GM19324 (cell line): ENCODE measurements at regions not wholly inside any gene's neighbourhood (a gene's known extent, or its start where the extent isn't known, plus 50 kb on each side); places are given as distances from the start of the nearest gene placed in this dataset.
"Not testable (repeated sequence)": the region's sequence is repeated elsewhere in the genome, so short reads cannot be mapped to it uniquely, and the experiment has no call there.

Experiments
- ATAC-seq: cut with Tn5 transposase; IDR thresholded peaks from one replicate; pipeline ENCODE4 v1.9.1; 2021; ENCODE audit warnings: mild to moderate bottlenecking, moderate library complexity; ENCODE audit not compliant: unreplicated experiment, low FRiP score

DNA sequence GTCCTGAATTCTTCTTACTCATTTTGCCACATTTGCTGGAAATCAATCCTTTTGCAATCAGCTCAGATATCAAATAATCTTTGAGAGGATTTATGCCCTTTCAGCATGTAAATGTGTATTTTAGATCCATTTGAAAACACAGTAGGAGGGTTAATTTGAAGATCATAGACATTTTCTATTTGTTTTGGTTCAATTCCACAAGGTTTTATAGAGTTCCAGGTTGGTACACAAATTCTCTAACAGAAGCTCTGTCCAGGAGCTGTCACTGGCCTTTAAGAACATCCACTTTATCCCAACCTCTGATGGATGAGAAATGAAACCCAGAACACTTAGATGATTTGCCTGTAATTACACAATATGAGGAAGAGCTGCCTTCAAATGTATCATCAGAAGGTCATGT lies 157.3 kb upstream of the CHAC2 start:
- ATAC-seq = no peak

DNA sequence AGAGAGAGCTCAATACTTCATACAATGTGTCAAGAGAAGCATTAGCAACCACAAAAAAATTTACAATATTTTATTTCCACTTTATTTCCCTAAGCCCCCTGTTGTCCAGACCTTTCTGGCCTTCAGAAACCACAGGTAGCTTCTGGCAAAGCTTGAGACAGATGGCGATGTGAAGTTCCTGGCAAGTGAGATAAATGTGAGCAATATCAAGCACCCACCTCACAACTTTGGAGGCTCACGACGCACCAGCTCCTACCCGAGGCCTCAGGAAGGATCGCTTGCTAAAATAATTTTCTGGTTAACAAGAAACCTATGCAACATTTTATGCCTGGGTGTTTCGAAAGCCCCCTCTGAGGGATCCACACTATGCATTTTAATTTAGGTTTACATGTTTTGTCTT lies 158.1 kb upstream of the CHAC2 start:
- no peak for ATAC-seq

DNA sequence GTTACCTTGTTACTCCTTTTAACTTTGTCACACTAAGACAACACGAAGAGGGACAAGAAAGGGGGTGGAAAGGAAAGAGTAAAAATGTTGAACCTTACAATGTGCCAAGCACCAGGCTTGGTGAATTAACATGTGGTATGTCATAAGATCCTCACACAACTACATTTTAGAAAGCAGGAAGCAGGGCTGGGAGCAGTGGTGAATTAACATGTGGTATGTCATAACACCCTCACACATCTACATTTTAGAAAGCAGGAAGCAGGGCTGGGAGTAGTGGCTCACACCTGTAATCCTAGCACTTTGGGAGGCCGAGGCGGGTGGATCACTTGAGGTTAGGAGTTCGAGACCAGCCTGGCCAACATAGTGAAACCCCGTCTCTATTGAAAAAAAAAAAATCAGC lies 159.3 kb upstream of the CHAC2 start:
- no peak for ATAC-seq

DNA sequence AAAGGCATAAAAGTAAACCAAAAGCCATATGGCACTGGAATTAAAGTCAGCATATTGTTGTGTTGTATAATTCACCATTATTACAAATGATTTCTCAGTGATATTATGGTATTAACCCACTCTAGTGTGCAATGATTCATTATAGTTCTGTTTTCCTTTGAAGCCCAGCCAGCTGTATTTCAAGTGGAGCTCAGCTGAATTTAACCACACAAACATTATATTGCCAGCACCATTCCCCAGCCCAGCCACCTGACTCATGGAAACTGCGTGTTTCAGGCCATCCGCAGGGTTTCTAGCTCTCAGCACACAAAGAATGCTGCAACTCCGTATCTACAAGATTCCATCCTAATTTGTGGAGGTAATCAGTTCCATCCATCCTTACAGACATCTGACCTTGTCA lies 166.8 kb upstream of the CHAC2 start:
- no peak for ATAC-seq

DNA sequence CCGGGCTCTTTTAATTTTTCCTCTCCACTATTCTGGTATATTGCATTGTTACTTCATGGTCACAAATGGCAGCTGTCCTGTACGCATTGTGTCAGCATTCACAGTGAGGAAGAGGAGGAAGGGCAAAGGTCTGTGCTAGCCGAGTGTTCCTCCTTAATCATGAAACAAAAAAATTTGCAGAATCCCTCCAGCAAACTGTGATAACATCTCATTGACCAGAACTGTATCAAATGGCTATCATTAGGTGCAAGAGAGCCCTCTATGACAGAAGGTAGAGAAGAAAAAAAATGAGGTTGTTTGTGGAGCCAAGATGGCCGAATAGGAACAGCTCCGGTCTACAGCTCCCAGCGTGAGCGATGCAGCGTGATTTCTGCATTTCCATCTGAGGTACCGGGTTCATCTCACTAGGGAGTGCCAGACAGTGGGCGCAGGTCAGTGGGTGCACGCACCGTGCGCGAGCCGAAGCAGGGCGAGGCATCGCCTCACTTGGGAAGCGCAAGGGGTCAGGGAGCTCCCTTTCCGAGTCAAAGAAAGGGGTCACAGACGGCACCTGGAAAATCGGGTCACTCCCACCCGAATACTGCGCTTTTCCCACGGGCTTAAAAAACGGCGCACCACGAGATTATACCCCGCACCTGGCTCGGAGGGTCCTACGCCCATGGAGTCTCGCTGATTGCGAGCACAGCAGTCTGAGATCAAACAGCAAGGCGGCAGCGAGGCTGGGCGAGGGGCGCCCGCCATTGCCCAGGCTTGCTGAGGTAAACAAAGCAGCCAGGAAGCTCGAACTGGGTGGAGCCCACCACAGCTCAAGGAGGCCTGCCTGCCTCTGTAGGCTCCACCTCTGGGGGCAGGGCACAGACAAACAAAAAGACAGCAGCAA lies 180.6 kb upstream of the CHAC2 start:
- ATAC-seq = not testable (repeated sequence)

DNA sequence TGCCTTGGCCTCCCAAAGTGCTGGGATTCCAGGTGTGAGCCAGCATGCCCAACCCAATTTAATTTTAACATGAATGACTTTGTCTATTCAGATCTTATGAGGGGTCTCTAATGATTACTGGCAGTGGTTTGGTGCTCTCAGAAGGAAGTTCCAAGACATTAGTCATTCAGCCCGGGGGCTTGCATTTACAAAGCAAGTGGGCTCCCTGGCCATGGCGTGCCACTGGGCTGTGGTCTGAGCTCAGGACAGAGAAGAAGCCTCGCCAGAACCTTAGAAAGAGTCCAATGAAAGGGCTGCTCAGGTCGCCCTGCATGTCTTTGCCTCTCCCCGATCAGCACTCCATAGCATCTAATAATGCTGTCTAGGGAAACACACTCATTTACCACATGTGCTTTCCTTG lies 182.6 kb upstream of the CHAC2 start:
- ATAC-seq = no peak

DNA sequence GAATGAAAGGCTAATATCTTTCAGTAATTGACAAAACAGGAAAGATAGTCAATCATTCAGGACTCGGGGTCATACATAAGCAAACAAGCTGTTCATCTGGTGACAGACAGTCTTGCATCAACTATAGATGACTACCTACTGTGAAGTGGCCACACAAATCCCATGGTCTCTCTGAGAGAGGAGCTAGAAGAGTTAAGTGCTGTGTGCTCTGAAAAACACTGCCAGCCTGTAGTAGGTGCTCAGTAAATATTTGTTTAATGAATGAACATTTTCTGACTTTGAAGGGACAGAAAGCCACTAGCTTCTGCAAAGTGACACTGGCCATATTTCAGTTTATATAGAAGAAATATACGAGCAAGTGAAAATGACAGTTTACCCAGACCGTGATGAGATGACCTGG lies 184.0 kb upstream of the CHAC2 start:
- no peak for ATAC-seq

DNA sequence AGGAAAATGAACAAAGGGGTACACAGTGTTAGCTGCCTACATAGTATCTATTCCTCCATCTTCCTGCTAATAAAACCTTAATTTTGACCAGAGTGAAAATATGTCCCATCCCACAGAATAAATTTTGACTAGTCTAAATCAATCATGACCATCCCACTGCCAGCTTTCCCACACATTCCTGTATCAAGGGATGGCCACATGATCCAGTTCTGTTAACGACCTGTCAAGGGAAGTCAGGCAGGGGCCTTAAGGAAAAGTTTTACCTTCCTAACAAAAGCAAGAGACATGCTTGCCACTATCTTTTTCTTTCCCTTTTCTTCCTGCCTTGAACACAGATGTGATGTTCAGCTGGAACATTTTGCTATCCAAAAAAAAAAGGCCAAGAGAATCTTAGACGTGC lies 185.0 kb upstream of the CHAC2 start:
- no peak for ATAC-seq

DNA sequence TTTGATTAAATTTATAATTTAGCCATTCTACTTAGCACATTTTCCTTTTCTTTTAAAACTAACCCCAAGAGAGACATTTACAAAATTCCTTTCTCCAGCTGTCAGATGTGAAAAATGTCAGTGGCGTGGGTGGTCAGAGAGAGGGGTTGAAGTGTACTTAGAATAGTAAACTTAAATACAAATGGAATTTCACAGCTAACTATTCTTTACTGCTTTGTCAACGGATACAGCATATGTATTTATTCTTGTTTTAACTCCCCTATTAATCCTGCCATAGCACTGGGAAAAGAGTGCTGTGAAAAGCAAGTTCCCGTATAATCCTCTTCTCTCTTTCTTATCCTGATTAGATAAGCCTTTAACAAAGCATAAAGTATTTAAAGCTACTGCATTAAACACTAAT lies 191.4 kb upstream of the CHAC2 start:
- ATAC-seq = no peak

DNA sequence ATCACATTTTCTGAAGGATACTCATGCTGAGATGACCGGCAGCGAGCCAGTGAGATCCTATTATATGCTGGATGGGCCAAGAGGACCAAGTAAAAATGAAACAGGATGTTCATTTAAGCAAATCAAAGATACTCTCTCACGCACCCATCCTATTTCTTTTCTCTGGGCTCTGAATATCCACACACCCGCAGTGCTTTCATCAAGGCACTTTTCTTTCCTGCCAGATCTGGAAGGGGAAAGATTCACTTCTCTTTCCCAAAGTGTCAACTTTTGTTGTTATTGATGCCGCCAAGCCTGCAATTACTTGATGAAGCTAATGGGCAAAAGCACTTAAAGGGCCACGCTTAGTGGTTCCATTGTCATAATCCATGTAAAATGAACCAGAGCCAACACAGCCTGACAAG lies 191.9 kb upstream of the CHAC2 start:
- ATAC-seq = no peak

DNA sequence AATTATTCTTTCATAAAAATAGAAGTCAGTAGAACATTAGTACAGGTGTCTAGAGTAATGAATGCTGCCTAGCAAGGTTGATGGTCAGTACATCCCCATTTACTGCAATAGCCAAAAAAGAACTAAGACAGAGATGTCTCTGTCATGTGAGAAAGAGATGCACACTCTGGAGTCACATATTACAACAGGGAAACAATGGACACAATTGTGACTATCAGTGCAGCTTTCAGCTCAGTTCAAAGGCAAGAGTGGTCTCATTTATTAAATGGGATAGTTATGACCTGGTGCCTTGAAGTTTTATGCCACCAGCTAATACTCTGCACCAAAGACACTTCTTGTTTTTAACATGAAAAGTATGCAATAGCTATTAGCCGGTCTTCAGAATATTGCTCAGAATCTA lies 194.9 kb upstream of the CHAC2 start:
- no peak for ATAC-seq

DNA sequence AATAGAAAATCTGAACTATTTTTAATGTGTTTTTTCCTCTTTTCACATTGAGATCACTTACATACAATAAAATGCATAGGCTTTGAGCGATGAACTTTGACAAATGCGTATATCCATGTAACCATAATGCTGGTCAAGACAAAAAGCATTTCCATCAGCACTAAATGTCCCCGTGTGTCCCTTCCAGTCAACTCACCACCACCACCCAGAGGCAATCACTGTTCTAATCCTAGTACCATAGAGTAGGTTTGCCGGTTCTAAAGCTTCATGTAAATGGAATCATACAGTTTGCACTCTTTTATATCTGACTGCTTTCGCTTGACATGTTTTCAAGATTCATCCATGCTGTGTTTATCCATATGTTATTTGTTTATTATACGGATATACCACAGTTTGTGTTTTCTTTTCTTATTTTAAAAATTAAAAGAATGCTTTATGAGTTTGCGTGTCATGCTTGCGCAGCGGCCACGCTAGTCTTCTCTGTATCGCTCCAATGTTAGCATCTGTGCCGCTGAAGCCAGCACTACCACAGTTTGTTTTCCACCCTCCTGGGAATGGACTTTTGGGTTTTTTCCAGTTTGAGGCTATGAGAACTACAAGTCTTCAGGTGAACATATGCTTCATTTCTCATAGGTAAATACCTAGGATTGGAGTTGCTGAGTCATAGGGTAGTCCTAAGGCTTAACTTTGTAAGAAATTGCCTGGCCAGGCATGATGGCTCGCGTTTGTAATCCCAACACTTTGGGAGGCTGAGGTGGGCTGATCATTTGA lies 197.5 kb upstream of the CHAC2 start:
- ATAC-seq = no peak

DNA sequence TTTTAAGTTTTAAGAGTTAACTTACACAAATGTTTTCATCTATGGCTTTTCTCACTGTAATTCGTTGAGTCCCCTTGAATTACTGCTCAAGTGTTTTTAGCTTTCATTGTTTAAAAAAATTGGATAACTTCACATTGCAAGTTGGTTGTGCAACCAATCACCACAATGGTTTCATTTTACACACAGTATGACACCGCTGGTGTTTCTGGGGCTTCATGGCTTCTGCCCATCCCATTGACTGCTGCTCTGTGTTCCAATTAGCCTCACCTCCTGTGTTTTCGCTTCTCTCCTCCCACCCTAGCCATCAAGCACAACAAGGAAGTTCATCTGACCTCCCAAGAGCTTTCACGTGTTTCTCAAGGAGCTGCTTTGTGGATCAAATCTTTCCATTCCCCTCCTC lies 199.1 kb upstream of the CHAC2 start:
- no peak for ATAC-seq

DNA sequence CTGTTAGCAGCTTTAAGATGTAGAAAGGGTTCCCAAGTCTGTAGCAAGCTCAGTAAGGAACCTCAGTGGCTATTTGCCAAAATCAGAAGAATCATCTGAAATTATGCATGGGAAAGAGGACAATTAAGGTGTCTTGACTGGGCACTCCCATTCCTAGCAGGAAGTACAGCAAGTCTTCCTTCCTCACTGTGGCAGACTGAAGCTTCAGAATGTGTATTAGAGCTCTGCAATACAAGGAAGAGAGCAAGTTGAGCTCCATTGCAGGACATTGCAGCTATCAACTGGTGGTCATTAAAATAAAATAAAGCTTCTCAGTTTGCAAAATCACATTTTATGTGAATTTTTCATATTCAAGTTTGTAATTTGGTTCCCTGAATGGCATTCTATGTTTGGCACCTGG lies 200.5 kb upstream of the CHAC2 start:
- ATAC-seq = no peak

DNA sequence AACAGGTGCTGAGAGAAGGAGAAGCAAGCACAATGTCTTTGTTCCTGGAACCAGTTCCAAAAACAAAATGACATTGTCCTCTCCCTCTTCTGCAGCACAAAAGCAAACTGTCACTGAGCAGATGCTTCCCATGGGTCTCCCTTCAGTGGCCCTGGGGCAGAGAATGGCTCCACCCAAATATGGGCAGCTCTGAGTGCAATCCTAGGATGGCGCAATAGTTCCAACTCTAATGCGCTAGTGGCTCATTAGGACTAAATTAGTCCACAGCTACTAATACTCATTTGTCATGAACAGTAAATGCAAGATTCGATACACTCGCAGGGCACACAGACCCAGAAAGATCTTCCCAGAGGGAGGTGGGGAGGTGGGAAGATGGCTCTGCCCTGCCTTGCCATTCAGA lies 205.2 kb upstream of the CHAC2 start:
- no peak for ATAC-seq

DNA sequence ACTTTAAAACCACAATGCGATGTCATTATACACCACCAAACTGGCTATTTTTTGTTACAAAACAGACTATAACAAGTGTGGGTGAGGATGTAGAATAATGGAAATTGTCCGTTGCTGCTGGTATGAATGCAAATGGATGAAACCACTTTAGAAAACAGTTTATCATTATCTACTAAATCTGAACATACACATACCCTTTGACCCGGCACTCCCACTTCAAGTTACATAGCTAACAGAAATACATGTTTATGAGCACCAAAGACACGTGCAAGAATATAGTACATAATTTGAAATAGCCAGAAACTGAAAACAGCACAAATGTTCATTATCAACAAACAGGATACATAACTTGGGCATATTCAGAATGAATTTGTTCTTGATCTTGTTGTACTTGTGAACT lies 206.4 kb upstream of the CHAC2 start:
- no peak for ATAC-seq

DNA sequence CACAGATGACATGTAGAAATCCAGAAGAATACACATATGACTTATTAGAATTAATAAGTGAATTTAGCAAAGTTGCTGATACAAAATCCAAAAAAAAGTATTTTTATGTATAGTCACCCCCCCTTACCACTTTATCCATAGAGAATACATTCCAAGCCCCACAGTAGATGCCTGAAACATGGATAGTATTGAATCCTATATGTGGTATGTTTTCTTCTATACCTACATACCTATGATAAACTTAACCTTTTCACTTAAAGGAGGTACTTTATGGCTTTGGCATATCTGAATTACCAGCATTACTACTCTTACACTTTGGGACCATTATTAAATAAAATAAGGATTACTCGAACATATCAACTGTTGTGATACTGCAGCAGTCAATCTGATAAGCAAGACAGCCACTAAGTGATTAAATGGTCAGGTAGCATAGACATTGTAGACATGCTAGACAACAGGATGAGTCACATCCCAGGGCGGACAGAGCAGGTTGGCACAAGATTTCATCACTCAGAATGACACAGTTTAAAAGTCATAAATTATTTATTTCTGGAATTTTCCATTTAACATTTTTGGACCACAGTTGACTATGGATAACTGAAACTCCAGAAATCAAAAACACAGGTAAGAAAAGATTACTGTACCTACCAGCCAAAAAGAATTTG lies 208.2 kb upstream of the CHAC2 start:
- no peak for ATAC-seq

DNA sequence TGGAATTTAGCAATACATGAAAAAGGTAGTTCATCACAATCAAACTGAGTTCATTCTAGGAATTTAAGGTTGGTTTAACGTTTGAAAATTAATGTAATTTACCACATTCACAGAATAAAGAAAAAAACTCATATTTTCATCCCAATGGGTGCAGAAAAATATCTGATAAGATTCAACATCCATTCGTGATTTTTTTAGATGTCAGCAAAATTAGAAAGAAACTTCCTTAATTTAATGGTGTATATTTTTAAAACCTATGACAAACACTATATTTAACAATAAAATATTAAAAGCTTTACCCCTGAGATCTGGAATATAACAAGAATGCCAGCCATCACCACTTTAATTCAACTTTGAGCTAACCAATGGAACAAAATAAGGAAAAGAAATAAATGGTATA lies 208.7 kb upstream of the CHAC2 start:
- ATAC-seq = no peak

DNA sequence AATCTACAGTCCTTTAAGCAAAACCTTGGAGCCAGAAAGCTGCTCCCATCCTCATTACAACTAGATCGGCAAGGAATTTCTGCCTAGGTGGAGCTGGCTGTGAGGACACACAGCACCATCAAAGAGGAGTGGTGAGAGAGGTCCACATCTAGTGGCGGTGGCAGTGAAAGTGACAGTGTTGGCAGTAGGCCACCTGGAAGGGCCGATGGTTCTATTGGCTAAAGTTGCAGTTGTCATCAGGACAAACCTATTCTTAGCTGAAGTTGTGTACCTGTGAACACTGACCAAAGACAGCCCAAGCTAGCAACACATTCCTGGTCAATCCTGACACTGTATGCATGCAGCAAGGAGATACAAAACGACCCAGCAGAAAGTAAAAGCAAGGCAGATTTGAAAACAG lies 218.1 kb upstream of the CHAC2 start:
- ATAC-seq = no peak

DNA sequence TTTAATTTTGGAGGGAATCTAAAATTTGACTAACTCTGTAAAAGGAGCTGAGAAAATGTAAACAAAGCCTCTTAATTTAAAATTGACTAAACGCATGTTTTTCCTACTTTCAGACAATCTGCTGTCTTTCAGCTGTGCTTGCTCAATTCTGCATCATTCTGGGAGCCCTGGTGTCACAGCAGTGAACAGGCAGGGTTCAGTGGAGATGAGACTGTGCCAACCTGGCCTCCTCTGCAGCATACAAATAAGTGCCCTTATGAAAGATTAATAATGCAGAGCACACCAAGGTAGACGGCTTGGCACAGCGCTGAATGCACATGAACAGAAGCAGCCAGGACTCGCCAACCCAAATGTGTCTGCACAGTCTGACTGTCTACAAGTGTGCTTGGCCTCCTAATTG lies 222.0 kb upstream of the CHAC2 start:
- ATAC-seq = no peak

DNA sequence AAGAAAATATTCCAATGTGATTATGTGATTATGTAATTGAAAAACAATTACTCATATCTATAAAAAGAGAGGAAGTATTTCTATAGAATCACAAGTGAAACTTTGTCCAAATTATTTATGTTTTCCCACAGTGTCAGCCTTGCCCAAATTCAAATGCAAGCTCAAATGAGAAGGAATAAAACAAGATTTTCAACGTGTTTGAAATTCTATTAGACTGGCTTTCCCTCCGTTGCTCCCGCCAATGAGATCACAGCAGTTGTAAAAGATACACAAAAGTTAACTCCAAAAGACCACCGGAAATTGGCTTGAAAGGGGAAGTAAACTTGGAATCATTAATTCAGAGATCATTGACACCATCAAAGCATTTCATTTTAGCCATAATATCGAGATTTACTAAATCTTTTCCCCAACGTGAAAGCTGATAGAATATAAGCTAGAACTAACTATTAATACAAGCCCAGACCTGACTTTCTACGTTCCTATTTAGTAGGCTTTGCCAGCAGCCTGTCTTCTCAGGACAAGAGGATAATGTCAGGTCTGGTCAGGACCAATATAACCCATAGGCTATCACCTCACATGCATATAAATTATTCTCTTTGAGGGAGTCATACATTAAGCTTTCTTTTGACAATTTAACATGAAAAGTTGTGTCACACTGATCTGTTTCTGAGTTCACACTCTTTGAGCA lies 222.6 kb upstream of the CHAC2 start:
- no peak for ATAC-seq
